ENCODE measurements at regions not wholly inside any gene's neighbourhood (a gene's known extent, or its start where the extent isn't known, plus 50 kb on each side); places are given as distances from the start of the nearest gene placed in this dataset.

- intact Hi-C loops (cut with DNase I, micrococcal nuclease): no loop called here
- H3K4me1 ChIP-seq (ENCODE audit: low read depth): no peaks in the 10 kb centered on the region
- H3K4me3 ChIP-seq: no peak overlapping the region
Observed at GRCh38 chr1:109818988-109819764, 55.5 kb upstream of the EPS8L3 start.

GRCh38 chr1:109818271-109818987 is 54.7 kb upstream of the EPS8L3 start:
- intact Hi-C loops (cut with DNase I, micrococcal nuclease): no loop called here
- H3K36me3 ChIP-seq (ENCODE audit: low read depth): no peaks in the 10 kb centered on the region
- no peak for TF ChIP-seq CTCF (IDR thresholded peaks at IDR 0.05)
- H3K4me1 ChIP-seq (ENCODE audit: low read depth): no peaks in the 10 kb centered on the region
- ATAC-seq (no peak), DNase-seq (no peak)
- H3K4me3 ChIP-seq: no peak overlapping the region
- peaks cover 4% of the 10 kb centered on the region for H3K9me3 ChIP-seq

More at GRCh38 chr1:109818988-109819764, 55.5 kb upstream of the EPS8L3 start:
- no peak for TF ChIP-seq CTCF (IDR thresholded peaks at IDR 0.05)
- ATAC-seq (no peak), DNase-seq (no peak)
- Histone ChIP-seq H3K36me3 (ENCODE audit: low read depth) (no peaks in the 10 kb centered on the region), H3K9me3 (peaks cover 4% of the 10 kb centered on the region)

- H3K4me3 ChIP-seq: no peak overlapping the region
- ATAC-seq: no peak
- no peak for TF ChIP-seq CTCF (IDR thresholded peaks at IDR 0.05)
- no peak for DNase-seq
- H3K4me1 ChIP-seq (ENCODE audit: low read depth): no peaks in the 10 kb centered on the region
- H3K36me3 ChIP-seq (ENCODE audit: low read depth): no peaks in the 10 kb centered on the region
- H3K9me3 ChIP-seq: peaks cover 4% of the 10 kb centered on the region
- intact Hi-C loops (cut with DNase I, micrococcal nuclease): no loop called here
Observed at GRCh38 chr1:109817881-109818270, 54.2 kb upstream of the EPS8L3 start.

GRCh38 chr1:109816975-109817535 is 53.3 kb upstream of the EPS8L3 start:
- Histone ChIP-seq H3K4me1 (ENCODE audit: low read depth) (no peaks in the 10 kb centered on the region), H3K36me3 (ENCODE audit: low read depth) (no peaks in the 10 kb centered on the region), H3K9me3 (peaks cover 4% of the 10 kb centered on the region), H3K4me3 (no peak overlapping the region)
- intact Hi-C loops (cut with DNase I, micrococcal nuclease): no loop called here
- no peak for TF ChIP-seq CTCF (IDR thresholded peaks at IDR 0.05)
- ATAC-seq: no peak
- no peak for DNase-seq

GRCh38 chr1:109816175-109816811 is 52.6 kb upstream of the EPS8L3 start:
- Histone ChIP-seq H3K4me1 (ENCODE audit: low read depth) (no peaks in the 10 kb centered on the region), H3K36me3 (ENCODE audit: low read depth) (no peaks in the 10 kb centered on the region), H3K4me3 (no peak overlapping the region), H3K9me3 (peaks cover 4% of the 10 kb centered on the region)
- ATAC-seq (peak; percentile 58), DNase-seq (no peak)
- intact Hi-C loops (cut with DNase I, micrococcal nuclease): no loop called here
- TF ChIP-seq CTCF (IDR thresholded peaks at IDR 0.05): no peak
